ENCODE measurements at regions not wholly inside any gene's neighbourhood (a gene's known extent, or its start where the extent isn't known, plus 50 kb on each side); places are given as distances from the start of the nearest gene placed in this dataset.

DNA sequence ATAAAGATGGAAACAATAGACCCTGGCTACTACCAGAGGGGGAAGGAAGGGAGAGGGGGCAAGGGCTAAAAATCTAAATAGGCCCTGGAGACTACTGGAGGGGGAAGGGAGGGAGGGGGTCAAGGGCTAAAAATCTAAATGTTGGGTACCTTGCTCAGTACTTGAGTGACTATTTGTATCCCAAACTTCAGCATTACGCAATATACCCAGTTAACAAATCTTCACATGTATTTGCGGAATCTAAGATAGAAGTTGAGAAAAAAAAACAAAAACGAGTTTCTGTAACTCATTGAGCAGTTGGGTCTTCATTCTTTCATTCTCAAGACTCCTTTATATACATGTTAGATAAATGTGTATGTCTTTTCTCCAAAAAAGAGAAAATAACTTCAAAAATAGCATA lies 537.4 kb downstream of the TAF11L14 start (continued):
- no peak for TF ChIP-seq NANOG (IDR thresholded peaks at IDR 0.05; ENCODE audit: borderline replicate concordance)
- TF ChIP-seq ZNF331 (CRISPR knock-in tag; IDR thresholded peaks at IDR 0.05; ENCODE audit: low read depth), result no peak
- no peak for TF ChIP-seq ZNF462 (CRISPR knock-in tag; IDR thresholded peaks at IDR 0.05)

DNA sequence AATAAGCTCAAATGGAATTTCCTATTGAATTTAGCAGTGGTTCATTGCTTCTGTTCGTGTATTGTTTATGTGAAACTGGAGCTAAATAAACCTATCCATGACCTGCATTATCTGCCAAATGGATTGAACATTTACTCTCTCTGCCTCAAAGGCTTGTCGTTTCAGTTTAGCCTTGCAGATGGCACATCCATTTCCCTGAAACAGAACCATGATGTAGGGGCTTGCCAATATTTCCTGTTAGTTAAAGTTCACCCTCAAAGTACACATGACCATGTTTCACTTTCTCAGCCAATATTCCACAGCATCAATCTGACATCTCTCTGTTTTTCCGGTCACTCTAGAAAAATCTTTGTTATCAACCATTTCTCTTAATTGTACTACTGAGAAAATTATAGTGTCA lies 545.3 kb downstream of the TAF11L14 start:
- H3K36me3 Mint-ChIP-seq (ENCODE audit: low read depth), result no peaks in the 10 kb centered on the region
- no peak overlapping the region for H3K4me3 Mint-ChIP-seq
- no peak for ATAC-seq
- Histone ChIP-seq H3K36me3 (ENCODE audit: insufficient read depth) (no peaks in the 10 kb centered on the region), H3F3A (replicated peaks; ENCODE audit: low read depth) (no peaks in the 10 kb centered on the region), H2AFZ (no peak overlapping the region), H3K27ac (ENCODE audit: low read depth) (no peak overlapping the region), H3K4me1 (ENCODE audit: insufficient read depth) (no peaks in the 10 kb centered on the region), H4K20me1 (replicated peaks; ENCODE audit: insufficient read depth) (no peaks in the 10 kb centered on the region), H3K9me2 (ENCODE audit: insufficient read depth) (0 out of 2 replicates have a peak, but pooled peaks cover 9% of the 10 kb centered on the region), H3K4me3 (no peak overlapping the region), H3K27me3 (ENCODE audit: insufficient read depth) (no peaks in the 10 kb centered on the region), H3K4me2 (no peak overlapping the region), H3K79me2 (replicated peaks; ENCODE audit: insufficient read depth) (no peaks in the 10 kb centered on the region)
- H3K4me1 Mint-ChIP-seq, result no peaks in the 10 kb centered on the region
- H3K9me3 Mint-ChIP-seq, result peaks cover 6% of the 10 kb centered on the region; the same call in 1 of the 3 replicates
- no peak overlapping the region for H3K27ac Mint-ChIP-seq
- no peak for DNase-seq (ENCODE audit: low spot score)
- H3K27me3 Mint-ChIP-seq (ENCODE audit: insufficient read depth, low read depth, poor library complexity), result no peaks in the 10 kb centered on the region
- TF ChIP-seq, protein P1, sequence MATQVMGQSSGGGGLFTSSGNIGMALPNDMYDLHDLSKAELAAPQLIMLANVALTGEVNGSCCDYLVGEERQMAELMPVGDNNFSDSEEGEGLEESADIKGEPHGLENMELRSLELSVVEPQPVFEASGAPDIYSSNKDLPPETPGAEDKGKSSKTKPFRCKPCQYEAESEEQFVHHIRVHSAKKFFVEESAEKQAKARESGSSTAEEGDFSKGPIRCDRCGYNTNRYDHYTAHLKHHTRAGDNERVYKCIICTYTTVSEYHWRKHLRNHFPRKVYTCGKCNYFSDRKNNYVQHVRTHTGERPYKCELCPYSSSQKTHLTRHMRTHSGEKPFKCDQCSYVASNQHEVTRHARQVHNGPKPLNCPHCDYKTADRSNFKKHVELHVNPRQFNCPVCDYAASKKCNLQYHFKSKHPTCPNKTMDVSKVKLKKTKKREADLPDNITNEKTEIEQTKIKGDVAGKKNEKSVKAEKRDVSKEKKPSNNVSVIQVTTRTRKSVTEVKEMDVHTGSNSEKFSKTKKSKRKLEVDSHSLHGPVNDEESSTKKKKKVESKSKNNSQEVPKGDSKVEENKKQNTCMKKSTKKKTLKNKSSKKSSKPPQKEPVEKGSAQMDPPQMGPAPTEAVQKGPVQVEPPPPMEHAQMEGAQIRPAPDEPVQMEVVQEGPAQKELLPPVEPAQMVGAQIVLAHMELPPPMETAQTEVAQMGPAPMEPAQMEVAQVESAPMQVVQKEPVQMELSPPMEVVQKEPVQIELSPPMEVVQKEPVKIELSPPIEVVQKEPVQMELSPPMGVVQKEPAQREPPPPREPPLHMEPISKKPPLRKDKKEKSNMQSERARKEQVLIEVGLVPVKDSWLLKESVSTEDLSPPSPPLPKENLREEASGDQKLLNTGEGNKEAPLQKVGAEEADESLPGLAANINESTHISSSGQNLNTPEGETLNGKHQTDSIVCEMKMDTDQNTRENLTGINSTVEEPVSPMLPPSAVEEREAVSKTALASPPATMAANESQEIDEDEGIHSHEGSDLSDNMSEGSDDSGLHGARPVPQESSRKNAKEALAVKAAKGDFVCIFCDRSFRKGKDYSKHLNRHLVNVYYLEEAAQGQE (IDR thresholded peaks at IDR 0.05; ENCODE audit: unreplicated experiment), result no peak
- TF ChIP-seq POLR2AphosphoS5 (IDR thresholded peaks at IDR 0.05; ENCODE audit: low read depth) (no peak), ETS1 (IDR thresholded peaks at IDR 0.05) (no peak), CREB1 (CRISPR knock-in tag; IDR thresholded peaks at IDR 0.05; ENCODE audit: low read depth) (no peak), EZH2phosphoT487 (IDR thresholded peaks at IDR 0.05; ENCODE audit: unreplicated experiment) (no peak), EZH2 (IDR thresholded peaks at IDR 0.05; ENCODE audit: low read depth, unreplicated experiment) (no peak), STAT1 (IDR thresholded peaks at IDR 0.05; ENCODE audit: unreplicated experiment) (no peak), NANOG (IDR thresholded peaks at IDR 0.05; ENCODE audit: borderline replicate concordance) (no peak), CTCF (conservative IDR thresholded peaks at IDR 0.05; ENCODE audit: low read depth in 2 of 2) (no peak), ZNF331 (CRISPR knock-in tag; IDR thresholded peaks at IDR 0.05; ENCODE audit: low read depth) (no peak)
